ENCODE measurements at regions not wholly inside any gene's neighbourhood (a gene's known extent, or its start where the extent isn't known, plus 50 kb on each side); places are given as distances from the start of the nearest gene placed in this dataset.

- no peak overlapping the region for H3K4me3 Mint-ChIP-seq (ENCODE audit: low read depth, unreplicated experiment)
- no peak overlapping the region for H3K27ac Mint-ChIP-seq (ENCODE audit: unreplicated experiment)
- H3K9me3 Mint-ChIP-seq (ENCODE audit: low read depth, unreplicated experiment), result no peaks in the 10 kb centered on the region
- CTCF ChIA-PET, result no interaction called here
- intact Hi-C loops (cut with micrococcal nuclease; ENCODE audit: unreplicated experiment), result no loop called here
- TF ChIP-seq CTCF (IDR thresholded peaks at IDR 0.05; ENCODE audit: unreplicated experiment), result no peak
- H3K4me1 Mint-ChIP-seq (ENCODE audit: low read depth, unreplicated experiment), result no peaks in the 10 kb centered on the region
- DNase-seq, result no peak
- no peaks in the 10 kb centered on the region for H3K36me3 Mint-ChIP-seq (ENCODE audit: insufficient read depth, unreplicated experiment)
- H3K27me3 Mint-ChIP-seq (ENCODE audit: unreplicated experiment), result no peaks in the 10 kb centered on the region
- no TSS peak for BruUV-seq (replicated peaks)
These were observed 65.4 kb upstream of the CHST9 start for GRCh38 chr18:27250471-27250870.

- Mint-ChIP-seq H3K36me3 (ENCODE audit: insufficient read depth, unreplicated experiment) (no peaks in the 10 kb centered on the region), H3K4me1 (ENCODE audit: low read depth, unreplicated experiment) (no peaks in the 10 kb centered on the region), H3K27ac (ENCODE audit: unreplicated experiment) (no peak overlapping the region), H3K9me3 (ENCODE audit: low read depth, unreplicated experiment) (no peaks in the 10 kb centered on the region), H3K4me3 (ENCODE audit: low read depth, unreplicated experiment) (no peak overlapping the region), H3K27me3 (ENCODE audit: unreplicated experiment) (no peaks in the 10 kb centered on the region)
- no TSS peak for BruUV-seq (replicated peaks)
- no peak for DNase-seq
- no peak for TF ChIP-seq CTCF (IDR thresholded peaks at IDR 0.05; ENCODE audit: unreplicated experiment)
- intact Hi-C loops (cut with micrococcal nuclease; ENCODE audit: unreplicated experiment), result no loop called here
- CTCF ChIA-PET, result no interaction called here
These were observed 64.8 kb upstream of the CHST9 start for GRCh38 chr18:27249933-27250332.

GRCh38 chr18:27244259-27244658 is 59.2 kb upstream of the CHST9 start:
- Mint-ChIP-seq H3K4me1 (ENCODE audit: low read depth, unreplicated experiment) (peaks cover 12% of the 10 kb centered on the region), H3K27ac (ENCODE audit: unreplicated experiment) (no peak overlapping the region), H3K9me3 (ENCODE audit: low read depth, unreplicated experiment) (no peaks in the 10 kb centered on the region), H3K36me3 (ENCODE audit: insufficient read depth, unreplicated experiment) (no peaks in the 10 kb centered on the region), H3K27me3 (ENCODE audit: unreplicated experiment) (no peaks in the 10 kb centered on the region), H3K4me3 (ENCODE audit: low read depth, unreplicated experiment) (no peak overlapping the region)
- BruUV-seq (replicated peaks), result no TSS peak
- TF ChIP-seq CTCF (IDR thresholded peaks at IDR 0.05; ENCODE audit: unreplicated experiment), result no peak
- DNase-seq, result no peak
- intact Hi-C loops (cut with micrococcal nuclease; ENCODE audit: unreplicated experiment), result no loop called here
- CTCF ChIA-PET, result no interaction called here

GRCh38 chr18:27242392-27243047 is 57.4 kb upstream of the CHST9 start:
- intact Hi-C loops (cut with micrococcal nuclease; ENCODE audit: unreplicated experiment), result no loop called here
- Mint-ChIP-seq H3K4me3 (ENCODE audit: low read depth, unreplicated experiment) (no peak overlapping the region), H3K27me3 (ENCODE audit: unreplicated experiment) (no peaks in the 10 kb centered on the region), H3K4me1 (ENCODE audit: low read depth, unreplicated experiment) (peaks cover 12% of the 10 kb centered on the region), H3K36me3 (ENCODE audit: insufficient read depth, unreplicated experiment) (no peaks in the 10 kb centered on the region), H3K27ac (ENCODE audit: unreplicated experiment) (no peak overlapping the region), H3K9me3 (ENCODE audit: low read depth, unreplicated experiment) (no peaks in the 10 kb centered on the region)
- no TSS peak for BruUV-seq (replicated peaks)
- CTCF ChIA-PET, result interaction anchor here (2.0 kb wide), 1 partner anchor 12 kb away, joined by 6 read pairs; no protein-coding TSS in a partner anchor
- DNase-seq, result no peak
- TF ChIP-seq CTCF (IDR thresholded peaks at IDR 0.05; ENCODE audit: unreplicated experiment), result no peak

Measured in Calu3 (cell line).